ENCODE measurements at regions not wholly inside any gene's neighbourhood (a gene's known extent, or its start where the extent isn't known, plus 50 kb on each side); places are given as distances from the start of the nearest gene placed in this dataset.

DNA sequence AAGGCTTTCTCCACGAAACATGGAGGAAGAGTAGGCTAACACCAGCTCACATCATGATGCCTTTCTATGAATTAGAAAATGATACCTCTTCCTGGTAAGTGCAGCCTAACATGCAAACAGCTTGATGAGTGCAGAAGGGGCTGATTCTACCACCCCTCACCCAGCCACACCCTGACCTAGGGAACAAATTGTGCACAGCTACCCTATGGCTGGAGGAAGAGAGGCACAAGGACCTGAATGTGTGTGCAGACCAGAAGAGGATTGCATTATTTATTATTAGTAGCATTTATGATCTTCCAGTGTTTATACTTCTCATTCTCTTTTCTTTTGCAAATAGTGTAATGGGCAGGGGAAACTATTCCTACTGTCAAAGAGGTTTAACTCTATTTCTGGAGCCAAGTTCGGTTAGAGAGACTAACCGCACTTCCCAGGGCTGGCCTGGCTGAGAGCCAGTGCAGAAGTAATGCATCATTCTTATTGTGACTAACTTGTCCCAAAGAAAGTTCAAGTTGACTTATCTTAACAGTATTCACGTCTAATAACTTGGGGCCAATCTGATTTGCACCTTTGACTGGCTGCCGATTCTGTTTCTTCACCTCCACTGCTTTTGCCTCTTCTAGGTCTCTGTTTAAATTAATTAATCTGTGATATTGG lies 237.5 kb downstream of the CD83 start:
- intact Hi-C loops (cut with DNase I; ENCODE audit: low total_unique reads), result no loop called here
- DNase-seq (peak; percentile 6 to 22), ATAC-seq (no peak)
- Histone ChIP-seq H3K36me3 (no peaks in the 10 kb centered on the region), H3K9me3 (peaks cover 0 to 5% (median 0%) of the 10 kb centered on the region in 3 donors), H3K27ac (no peak overlapping the region), H3K27me3 (no peaks in the 10 kb centered on the region), H3K4me3 (no peak overlapping the region), H3K4me1 (no peaks in the 10 kb centered on the region)
- TF ChIP-seq CTCF (IDR thresholded peaks at IDR 0.05 in 4 of 5, conservative IDR thresholded peaks at IDR 0.05 in 1 of 5) (no peak), POLR2A (IDR thresholded peaks at IDR 0.05) (no peak)
- in situ Hi-C loops (cut with MboI; ENCODE audit: low sequenced_read_pairs in 4 of 4), result no loop called here

DNA sequence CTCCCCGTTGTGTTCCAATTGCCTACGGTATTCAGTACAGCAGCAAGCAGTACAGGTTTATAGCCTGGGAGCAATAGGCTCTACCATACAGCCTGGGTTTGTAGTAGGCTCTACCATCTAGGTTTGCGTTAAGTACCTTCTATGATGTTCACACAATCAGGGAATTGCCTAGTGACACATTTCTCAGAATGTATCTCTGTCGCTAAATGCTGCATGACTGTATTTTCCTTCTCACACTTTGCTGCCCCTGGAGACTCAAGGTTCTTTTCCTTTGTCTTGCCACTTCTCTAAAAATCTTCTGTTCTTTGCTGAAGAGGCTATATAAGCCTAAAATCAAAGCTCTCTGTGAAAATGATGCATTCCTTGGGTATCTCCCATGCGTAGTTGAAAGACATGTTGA lies 241.9 kb downstream of the CD83 start:
- TF ChIP-seq CTCF (IDR thresholded peaks at IDR 0.05 in 4 of 5, conservative IDR thresholded peaks at IDR 0.05 in 1 of 5) (no peak), POLR2A (IDR thresholded peaks at IDR 0.05) (no peak)

GRCh38 chr6:14360565-14360964 lies 243.0 kb downstream of the CD83 start:
- DNase-seq (no peak), ATAC-seq (no peak)
- no peak overlapping the region for H3K4me3 ChIP-seq
- in situ Hi-C loops (cut with MboI; ENCODE audit: low sequenced_read_pairs in 4 of 4) (no loop called here), intact Hi-C loops (cut with DNase I; ENCODE audit: low total_unique reads) (no loop called here)
- peaks cover 0 to 10% of the 10 kb centered on the region in 2 donors for H3K4me1 ChIP-seq
- TF ChIP-seq CTCF (IDR thresholded peaks at IDR 0.05 in 4 of 5, conservative IDR thresholded peaks at IDR 0.05 in 1 of 5) (no peak), POLR2A (IDR thresholded peaks at IDR 0.05) (no peak)
- no peaks in the 10 kb centered on the region for H3K9me3 ChIP-seq
- H3K36me3 ChIP-seq, result no peaks in the 10 kb centered on the region
- no peaks in the 10 kb centered on the region for H3K27me3 ChIP-seq
- no peak overlapping the region for H3K27ac ChIP-seq

More for the DNA sequence above, 241.9 kb downstream of the CD83 start:
- in situ Hi-C loops (cut with MboI; ENCODE audit: low sequenced_read_pairs in 4 of 4), result no loop called here
- DNase-seq (no peak), ATAC-seq (no peak)
- Histone ChIP-seq H3K27ac (no peak overlapping the region), H3K4me3 (no peak overlapping the region), H3K9me3 (no peaks in the 10 kb centered on the region), H3K4me1 (peaks cover 0 to 10% of the 10 kb centered on the region in 2 donors), H3K36me3 (no peaks in the 10 kb centered on the region), H3K27me3 (no peaks in the 10 kb centered on the region)
- intact Hi-C loops (cut with DNase I; ENCODE audit: low total_unique reads), result no loop called here

DNA sequence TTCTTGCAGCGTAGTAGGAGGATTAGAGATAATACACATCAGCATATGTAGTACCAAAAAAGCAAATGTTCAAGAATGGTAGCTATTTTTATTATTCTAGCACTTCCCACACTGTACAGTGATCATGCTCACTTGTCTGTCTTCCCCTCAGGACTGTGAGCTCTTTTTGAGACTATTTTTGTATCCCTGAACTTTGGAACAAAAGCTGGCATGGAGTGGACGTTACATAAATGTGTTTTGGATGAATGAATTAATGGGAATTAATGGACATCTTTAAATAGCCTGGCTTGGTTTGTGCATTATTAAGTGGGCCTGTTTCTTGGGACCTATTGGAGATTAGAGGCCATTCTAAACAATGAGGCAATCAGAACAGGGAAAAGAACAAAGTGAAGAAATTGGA lies 243.7 kb downstream of the CD83 start:
- H3K27ac ChIP-seq, result no peak overlapping the region
- ATAC-seq (no peak), DNase-seq (no peak)
- TF ChIP-seq POLR2A (IDR thresholded peaks at IDR 0.05) (no peak), CTCF (IDR thresholded peaks at IDR 0.05 in 4 of 5, conservative IDR thresholded peaks at IDR 0.05 in 1 of 5) (no peak)
- H3K9me3 ChIP-seq, result no peaks in the 10 kb centered on the region
- in situ Hi-C loops (cut with MboI; ENCODE audit: low sequenced_read_pairs in 4 of 4), result no loop called here
- H3K4me3 ChIP-seq, result no peak overlapping the region
- H3K36me3 ChIP-seq, result no peaks in the 10 kb centered on the region
- intact Hi-C loops (cut with DNase I; ENCODE audit: low total_unique reads), result no loop called here
- H3K4me1 ChIP-seq, result peaks cover 0 to 11% of the 10 kb centered on the region in 2 donors
- H3K27me3 ChIP-seq, result no peaks in the 10 kb centered on the region
